ENCODE measurements at regions not wholly inside any gene's neighbourhood (a gene's known extent, or its start where the extent isn't known, plus 50 kb on each side); places are given as distances from the start of the nearest gene placed in this dataset.
"Not testable (repeated sequence)": the region's sequence is repeated elsewhere in the genome, so short reads cannot be mapped to it uniquely, and the experiment has no call there.

- no peak overlapping the region for H3K4me3 ChIP-seq (ENCODE audit: low read length)
- H3K27me3 ChIP-seq (ENCODE audit: control insufficient read depth, low read length): no peaks in the 10 kb centered on the region
- no peaks in the 10 kb centered on the region for H4K20me1 ChIP-seq (ENCODE audit: control insufficient read depth, insufficient read depth, low read depth, low read length)
- no peak overlapping the region for H3K27ac ChIP-seq (ENCODE audit: low read depth, low read length)
- no peak for TF ChIP-seq EZH2phosphoT487 (IDR thresholded peaks at IDR 0.05; ENCODE audit: borderline replicate concordance, low read length)
- TF ChIP-seq, protein P1, sequence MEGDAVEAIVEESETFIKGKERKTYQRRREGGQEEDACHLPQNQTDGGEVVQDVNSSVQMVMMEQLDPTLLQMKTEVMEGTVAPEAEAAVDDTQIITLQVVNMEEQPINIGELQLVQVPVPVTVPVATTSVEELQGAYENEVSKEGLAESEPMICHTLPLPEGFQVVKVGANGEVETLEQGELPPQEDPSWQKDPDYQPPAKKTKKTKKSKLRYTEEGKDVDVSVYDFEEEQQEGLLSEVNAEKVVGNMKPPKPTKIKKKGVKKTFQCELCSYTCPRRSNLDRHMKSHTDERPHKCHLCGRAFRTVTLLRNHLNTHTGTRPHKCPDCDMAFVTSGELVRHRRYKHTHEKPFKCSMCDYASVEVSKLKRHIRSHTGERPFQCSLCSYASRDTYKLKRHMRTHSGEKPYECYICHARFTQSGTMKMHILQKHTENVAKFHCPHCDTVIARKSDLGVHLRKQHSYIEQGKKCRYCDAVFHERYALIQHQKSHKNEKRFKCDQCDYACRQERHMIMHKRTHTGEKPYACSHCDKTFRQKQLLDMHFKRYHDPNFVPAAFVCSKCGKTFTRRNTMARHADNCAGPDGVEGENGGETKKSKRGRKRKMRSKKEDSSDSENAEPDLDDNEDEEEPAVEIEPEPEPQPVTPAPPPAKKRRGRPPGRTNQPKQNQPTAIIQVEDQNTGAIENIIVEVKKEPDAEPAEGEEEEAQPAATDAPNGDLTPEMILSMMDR (IDR thresholded peaks at IDR 0.05; ENCODE audit: low read depth, low read length, poor library complexity, severe bottlenecking): no peak
- no peaks in the 10 kb centered on the region for H3K9me2 ChIP-seq (replicated peaks; ENCODE audit: control insufficient read depth, low read length)
- H3K79me2 ChIP-seq (ENCODE audit: control insufficient read depth, low read length): no peaks in the 10 kb centered on the region
- H3K9me3 ChIP-seq (ENCODE audit: control insufficient read depth, insufficient read depth, low read length): no peaks in the 10 kb centered on the region
- no peak overlapping the region for H3K4me2 ChIP-seq (ENCODE audit: low read length)
- H3K4me1 ChIP-seq (ENCODE audit: control insufficient read depth, low read length): no peaks in the 10 kb centered on the region
- H3F3A ChIP-seq (ENCODE audit: control insufficient read depth, insufficient read depth): no peaks in the 10 kb centered on the region
- H3K36me3 ChIP-seq (ENCODE audit: control insufficient read depth, low read length): no peaks in the 10 kb centered on the region
Measured at GRCh38 chr12:72986963-72987362, 714.8 kb downstream of the TRHDE start.

- TF ChIP-seq, protein P1 (IDR thresholded peaks at IDR 0.05; ENCODE audit: low read depth, low read length, poor library complexity, severe bottlenecking): no peak
- no peak for TF ChIP-seq EZH2phosphoT487 (IDR thresholded peaks at IDR 0.05; ENCODE audit: borderline replicate concordance, low read length)
- H3K27ac ChIP-seq (ENCODE audit: low read depth, low read length): no peak overlapping the region
- H3K4me3 ChIP-seq (ENCODE audit: low read length): no peak overlapping the region
- H3F3A ChIP-seq (ENCODE audit: control insufficient read depth, insufficient read depth): no peaks in the 10 kb centered on the region
- H3K9me2 ChIP-seq (replicated peaks; ENCODE audit: control insufficient read depth, low read length): no peaks in the 10 kb centered on the region
- no peaks in the 10 kb centered on the region for H3K79me2 ChIP-seq (ENCODE audit: control insufficient read depth, low read length)
- no peaks in the 10 kb centered on the region for H3K9me3 ChIP-seq (ENCODE audit: control insufficient read depth, insufficient read depth, low read length)
- no peaks in the 10 kb centered on the region for H4K20me1 ChIP-seq (ENCODE audit: control insufficient read depth, insufficient read depth, low read depth, low read length)
- no peaks in the 10 kb centered on the region for H3K27me3 ChIP-seq (ENCODE audit: control insufficient read depth, low read length)
- H3K36me3 ChIP-seq (ENCODE audit: control insufficient read depth, low read length): no peaks in the 10 kb centered on the region
- H3K4me1 ChIP-seq (ENCODE audit: control insufficient read depth, low read length): no peaks in the 10 kb centered on the region
- no peak overlapping the region for H3K4me2 ChIP-seq (ENCODE audit: low read length)
Measured at GRCh38 chr12:72989458-72989947, 717.3 kb downstream of the TRHDE start.

DNA sequence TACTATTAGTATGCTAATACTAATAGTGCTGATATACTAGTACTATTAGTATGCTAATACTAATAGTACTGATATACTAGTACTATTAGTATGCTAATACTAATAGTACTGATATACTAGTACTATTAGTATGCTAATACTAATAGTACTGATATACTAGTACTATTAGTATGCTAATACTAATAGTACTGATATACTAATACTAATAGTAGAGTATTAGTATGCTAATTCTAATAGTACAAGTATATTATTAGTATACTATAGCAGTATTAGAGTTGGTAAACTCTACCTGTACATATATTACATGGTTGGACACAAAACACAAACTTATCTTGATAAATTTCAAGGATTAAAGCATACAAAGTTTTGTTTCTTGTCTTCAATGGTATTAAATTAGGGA is 722.9 kb downstream of the TRHDE start:
- H3K4me2 ChIP-seq (ENCODE audit: low read length); H3K9me2 ChIP-seq (replicated peaks; ENCODE audit: control insufficient read depth, low read length); H3K9me3 ChIP-seq (ENCODE audit: control insufficient read depth, insufficient read depth, low read length); H3K4me3 ChIP-seq (ENCODE audit: low read length); H4K20me1 ChIP-seq (ENCODE audit: control insufficient read depth, insufficient read depth, low read depth, low read length); H3K79me2 ChIP-seq (ENCODE audit: control insufficient read depth, low read length); H3F3A ChIP-seq (ENCODE audit: control insufficient read depth, insufficient read depth); H3K4me1 ChIP-seq (ENCODE audit: control insufficient read depth, low read length); H3K27ac ChIP-seq (ENCODE audit: low read depth, low read length); H3K27me3 ChIP-seq (ENCODE audit: control insufficient read depth, low read length); H3K36me3 ChIP-seq (ENCODE audit: control insufficient read depth, low read length): not testable (repeated sequence)

- no peaks in the 10 kb centered on the region for H3K79me2 ChIP-seq (ENCODE audit: control insufficient read depth, low read length)
- H3K9me3 ChIP-seq (ENCODE audit: control insufficient read depth, insufficient read depth, low read length): no peaks in the 10 kb centered on the region
- H3F3A ChIP-seq (ENCODE audit: control insufficient read depth, insufficient read depth): no peaks in the 10 kb centered on the region
- no peak overlapping the region for H3K27ac ChIP-seq (ENCODE audit: low read depth, low read length)
- no peak for TF ChIP-seq EZH2phosphoT487 (IDR thresholded peaks at IDR 0.05; ENCODE audit: borderline replicate concordance, low read length)
- TF ChIP-seq, protein P1 (IDR thresholded peaks at IDR 0.05; ENCODE audit: low read depth, low read length, poor library complexity, severe bottlenecking): no peak
- no peaks in the 10 kb centered on the region for H3K36me3 ChIP-seq (ENCODE audit: control insufficient read depth, low read length)
- no peak overlapping the region for H3K4me2 ChIP-seq (ENCODE audit: low read length)
- no peaks in the 10 kb centered on the region for H3K4me1 ChIP-seq (ENCODE audit: control insufficient read depth, low read length)
- H3K27me3 ChIP-seq (ENCODE audit: control insufficient read depth, low read length): no peaks in the 10 kb centered on the region
- H3K9me2 ChIP-seq (replicated peaks; ENCODE audit: control insufficient read depth, low read length): no peaks in the 10 kb centered on the region
- H3K4me3 ChIP-seq (ENCODE audit: low read length): no peak overlapping the region
- H4K20me1 ChIP-seq (ENCODE audit: control insufficient read depth, insufficient read depth, low read depth, low read length): no peaks in the 10 kb centered on the region
Measured at GRCh38 chr12:72995616-72996015, 723.4 kb downstream of the TRHDE start.

- H3K79me2 ChIP-seq (ENCODE audit: control insufficient read depth, low read length); H3K4me2 ChIP-seq (ENCODE audit: low read length); H3K27ac ChIP-seq (ENCODE audit: low read depth, low read length); H4K20me1 ChIP-seq (ENCODE audit: control insufficient read depth, insufficient read depth, low read depth, low read length); H3K36me3 ChIP-seq (ENCODE audit: control insufficient read depth, low read length); H3K9me3 ChIP-seq (ENCODE audit: control insufficient read depth, insufficient read depth, low read length); H3K27me3 ChIP-seq (ENCODE audit: control insufficient read depth, low read length); H3K4me3 ChIP-seq (ENCODE audit: low read length); H3K9me2 ChIP-seq (replicated peaks; ENCODE audit: control insufficient read depth, low read length); H3K4me1 ChIP-seq (ENCODE audit: control insufficient read depth, low read length); H3F3A ChIP-seq (ENCODE audit: control insufficient read depth, insufficient read depth): not testable (repeated sequence)
Measured at GRCh38 chr12:73001806-73002205, 729.6 kb downstream of the TRHDE start.

GRCh38 chr12:73002504-73002903 is 730.3 kb downstream of the TRHDE start:
- not testable (repeated sequence) for H3K4me1 ChIP-seq (ENCODE audit: control insufficient read depth, low read length); H3K27me3 ChIP-seq (ENCODE audit: control insufficient read depth, low read length); H4K20me1 ChIP-seq (ENCODE audit: control insufficient read depth, insufficient read depth, low read depth, low read length); H3K36me3 ChIP-seq (ENCODE audit: control insufficient read depth, low read length); H3K27ac ChIP-seq (ENCODE audit: low read depth, low read length); H3K4me2 ChIP-seq (ENCODE audit: low read length); H3K9me2 ChIP-seq (replicated peaks; ENCODE audit: control insufficient read depth, low read length); H3F3A ChIP-seq (ENCODE audit: control insufficient read depth, insufficient read depth); H3K79me2 ChIP-seq (ENCODE audit: control insufficient read depth, low read length); H3K9me3 ChIP-seq (ENCODE audit: control insufficient read depth, insufficient read depth, low read length); H3K4me3 ChIP-seq (ENCODE audit: low read length)

All from DOHH2 (cell line).